SU-DHL-6 (cell line): ENCODE measurements at regions not wholly inside any gene's neighbourhood (a gene's known extent, or its start where the extent isn't known, plus 50 kb on each side); places are given as distances from the start of the nearest gene placed in this dataset.

Experiments used
- H2AFZ ChIP-seq: fragments of 200-600 bp; sonication (generic); 2 replicates; pipeline ENCODE4 v1.6.1; 2014; ENCODE audit warnings: low read depth, mild to moderate bottlenecking, moderate library complexity, mixed read lengths, antibody characterized with exemption, low read length; ENCODE audit not compliant: severe bottlenecking
- H3F3A ChIP-seq: fragments of 200-600 bp; shearing (Covaris generic); 2 replicates; pipeline ENCODE4 v1.6.0; 2016; ENCODE audit warnings: antibody characterized with exemption, mild to moderate bottlenecking; ENCODE audit not compliant: insufficient read depth
- H3K27ac ChIP-seq: fragments of 200-600 bp; sonication (generic); 2 replicates; pipeline ENCODE4 v1.5.1; 2016; ENCODE audit warnings: low read depth, mild to moderate bottlenecking, low read length, moderate library complexity, mixed read lengths
- H3K27me3 ChIP-seq: fragments of 200-600 bp; sonication (generic), shearing (Covaris generic); 2 replicates; pipeline ENCODE4 v1.6.0; 2014; ENCODE audit warnings: mild to moderate bottlenecking, low read length
- H3K36me3 ChIP-seq: fragments of 200-600 bp; sonication (generic); 2 replicates; pipeline ENCODE4 v1.6.1; 2014; ENCODE audit warnings: mild to moderate bottlenecking, low read length, mixed read lengths
- H3K4me2 ChIP-seq: fragments of 300-600, 200-600 bp; shearing (Covaris generic), sonication (generic); 2 replicates; pipeline ENCODE4 v1.6.0; 2014; ENCODE audit warnings: low read length, low read depth, mild to moderate bottlenecking; ENCODE audit not compliant: poor library complexity, severe bottlenecking
- H3K4me3 ChIP-seq: fragments of 200-600 bp; sonication (generic); 2 replicates; pipeline ENCODE4 v1.5.1; 2014; ENCODE audit warnings: antibody characterized with exemption, low read length, mild to moderate bottlenecking, mixed read lengths; ENCODE audit not compliant: insufficient read depth, poor library complexity, severe bottlenecking
- H3K79me2 ChIP-seq: fragments of 200-600 bp; sonication (generic); 2 replicates; pipeline ENCODE4 v1.6.1; 2014; ENCODE audit warnings: mild to moderate bottlenecking, low read length, moderate library complexity; ENCODE audit not compliant: insufficient read depth
- H3K9ac ChIP-seq: fragments of 200-600 bp; sonication (generic); 2 replicates; pipeline ENCODE4 v1.7.0; 2014; ENCODE audit warnings: mild to moderate bottlenecking, low read length
- H3K9me2 ChIP-seq: fragments of 200-600 bp; sonication (generic); replicated peaks from 2 replicates; pipeline ENCODE4 v1.6.1; 2014; ENCODE audit warnings: low read length; ENCODE audit not compliant: insufficient read depth
- H3K9me3 ChIP-seq: fragments of 200-600 bp; sonication (generic); 2 replicates; pipeline ENCODE4 v1.6.1; 2014; ENCODE audit warnings: low read length, mixed read lengths; ENCODE audit not compliant: insufficient read depth
- H4K20me1 ChIP-seq: fragments of 200-600 bp; sonication (generic); 2 replicates; pipeline ENCODE4 v1.6.1; 2014; ENCODE audit warnings: low read depth, mild to moderate bottlenecking, antibody characterized with exemption, low read length, moderate library complexity, mixed read lengths
- CTCF ChIP-seq: fragments of 200-600 bp; sonication (generic); IDR thresholded peaks from one replicate; pipeline ENCODE4 v1.5.1; 2017; ENCODE audit warnings: antibody characterized with exemption, mild to moderate bottlenecking, low read length, moderate library complexity; ENCODE audit not compliant: insufficient read depth, poor library complexity, severe bottlenecking
- EZH2phosphoT487 ChIP-seq: fragments of 200-600 bp; sonication (generic), shearing (Covaris generic); conservative IDR thresholded peaks from 2 replicates; pipeline ENCODE4 v1.6.1; 2018; ENCODE audit warnings: mild to moderate bottlenecking, antibody characterized with exemption, low read length, moderate library complexity, mixed read lengths

GRCh38 chr9:91126761-91127445 is 234.8 kb downstream of the AUH start:
- no peak overlapping the region for H3K4me3 ChIP-seq
- H3K9me2 ChIP-seq = no peaks in the 10 kb centered on the region
- H3K36me3 ChIP-seq = no peaks in the 10 kb centered on the region
- H3F3A ChIP-seq = no peaks in the 10 kb centered on the region
- H3K27me3 ChIP-seq = no peaks in the 10 kb centered on the region
- no peaks in the 10 kb centered on the region for H4K20me1 ChIP-seq
- no peak overlapping the region for H3K9ac ChIP-seq
- TF ChIP-seq CTCF (no peak), EZH2phosphoT487 (no peak)
- no peak overlapping the region for H2AFZ ChIP-seq
- H3K27ac ChIP-seq = no peak overlapping the region
- no peaks in the 10 kb centered on the region for H3K9me3 ChIP-seq
- no peaks in the 10 kb centered on the region for H3K79me2 ChIP-seq
- H3K4me2 ChIP-seq = no peak overlapping the region

GRCh38 chr9:91127653-91128052 is 234.1 kb downstream of the AUH start:
- Histone ChIP-seq H3K27ac (no peak overlapping the region), H3F3A (no peaks in the 10 kb centered on the region), H3K9ac (no peak overlapping the region), H3K4me2 (no peak overlapping the region), H4K20me1 (no peaks in the 10 kb centered on the region), H3K9me2 (no peaks in the 10 kb centered on the region), H3K36me3 (no peaks in the 10 kb centered on the region), H3K9me3 (no peaks in the 10 kb centered on the region), H3K4me3 (no peak overlapping the region), H3K79me2 (no peaks in the 10 kb centered on the region), H2AFZ (no peak overlapping the region), H3K27me3 (no peaks in the 10 kb centered on the region)
- TF ChIP-seq EZH2phosphoT487 = no peak
- TF ChIP-seq CTCF = no peak

GRCh38 chr9:91130796-91131318 is 230.9 kb downstream of the AUH start:
- no peaks in the 10 kb centered on the region for H3K79me2 ChIP-seq
- no peak overlapping the region for H3K27ac ChIP-seq
- H3K9me3 ChIP-seq = no peaks in the 10 kb centered on the region
- no peaks in the 10 kb centered on the region for H3K9me2 ChIP-seq
- no peaks in the 10 kb centered on the region for H3K27me3 ChIP-seq
- no peak overlapping the region for H3K4me3 ChIP-seq
- H3K36me3 ChIP-seq = no peaks in the 10 kb centered on the region
- H3F3A ChIP-seq = no peaks in the 10 kb centered on the region
- TF ChIP-seq EZH2phosphoT487 = no peak
- TF ChIP-seq CTCF = no peak
- H3K4me2 ChIP-seq = no peak overlapping the region
- H3K9ac ChIP-seq = no peak overlapping the region
- H2AFZ ChIP-seq = no peak overlapping the region
- no peaks in the 10 kb centered on the region for H4K20me1 ChIP-seq
